GM23338 (cell line): ENCODE measurements at regions not wholly inside any gene's neighbourhood (a gene's known extent, or its start where the extent isn't known, plus 50 kb on each side); places are given as distances from the start of the nearest gene placed in this dataset.

Experiments
- ATAC-seq: fragments of 200-7000 bp; cut with Tn5 transposase; 3 replicates; pipeline ENCODE4 v1.9.1; 2020
- DNase-seq: peaks from one replicate; pipeline ENCODE4 v3.0.0-alpha.2; 2015; ENCODE audit warnings: low spot score
- H2AFZ ChIP-seq: fragments of 200-600 bp; sonication (generic); 2 replicates; pipeline ENCODE4 v1.8.0; 2016; ENCODE audit warnings: antibody characterized with exemption, mild to moderate bottlenecking, moderate library complexity
- H3F3A ChIP-seq: fragments of 200-600 bp; sonication (generic); replicated peaks from 2 replicates; pipeline ENCODE4 v1.8.0; 2017; ENCODE audit warnings: antibody characterized with exemption, mixed run types, low read depth
- H3K27ac ChIP-seq: fragments of 200-600 bp; sonication (generic); 2 replicates; pipeline ENCODE4 v1.6.1; 2016; ENCODE audit warnings: low read depth
- H3K27me3 ChIP-seq: fragments of 200-600 bp; sonication (generic); 2 replicates; pipeline ENCODE4 v1.8.0; 2016; ENCODE audit warnings: mild to moderate bottlenecking, mixed run types, moderate library complexity; ENCODE audit not compliant: insufficient read depth
- H3K36me3 ChIP-seq: fragments of 200-600 bp; sonication (generic); 2 replicates; pipeline ENCODE4 v1.8.0; 2016; ENCODE audit warnings: mild to moderate bottlenecking; ENCODE audit not compliant: insufficient read depth
- H3K4me1 ChIP-seq: fragments of 200-600 bp; sonication (generic); 2 replicates; pipeline ENCODE4 v1.8.0; 2016; ENCODE audit warnings: mild to moderate bottlenecking, moderate library complexity; ENCODE audit not compliant: insufficient read depth
- H3K4me2 ChIP-seq: fragments of 200-600 bp; sonication (generic); 2 replicates; pipeline ENCODE4 v1.7.1; 2017; ENCODE audit warnings: mixed run types
- H3K4me3 ChIP-seq: fragments of 200-600 bp; sonication (generic); 2 replicates; pipeline ENCODE4 v1.6.1; 2016; ENCODE audit warnings: mixed run types
- H3K79me2 ChIP-seq: fragments of 200-600 bp; sonication (generic); replicated peaks from 2 replicates; pipeline ENCODE4 v1.8.0; 2017; ENCODE audit warnings: mild to moderate bottlenecking; ENCODE audit not compliant: insufficient read depth
- H3K9me2 ChIP-seq: fragments of 200-600 bp; sonication (generic); 2 replicates; pipeline ENCODE4 v1.8.0; 2017; ENCODE audit not compliant: insufficient read depth
- H4K20me1 ChIP-seq: fragments of 200-600 bp; sonication (generic); replicated peaks from 2 replicates; pipeline ENCODE4 v1.8.0; 2017; ENCODE audit warnings: mild to moderate bottlenecking; ENCODE audit not compliant: insufficient read depth
- H3K27ac Mint-ChIP-seq: 2 replicates; pipeline ENCODE4 v1.8.0; 2020; ENCODE audit warnings: inconsistent platforms, mild to moderate bottlenecking, moderate library complexity, mixed read lengths
- H3K27me3 Mint-ChIP-seq: 3 replicates; pipeline ENCODE4 v1.8.0; 2022; ENCODE audit warnings: low read depth, mild to moderate bottlenecking, moderate library complexity, mixed read lengths, inconsistent platforms; ENCODE audit not compliant: insufficient read depth, poor library complexity
- H3K36me3 Mint-ChIP-seq: 3 replicates; pipeline ENCODE4 v1.8.0; 2021; ENCODE audit warnings: low read depth, mild to moderate bottlenecking, inconsistent platforms, moderate library complexity, mixed read lengths
- H3K4me1 Mint-ChIP-seq: 3 replicates; pipeline ENCODE4 v1.8.0; 2020; ENCODE audit warnings: mild to moderate bottlenecking, inconsistent platforms, mixed read lengths
- H3K4me3 Mint-ChIP-seq: 3 replicates; pipeline ENCODE4 v1.8.0; 2021; ENCODE audit warnings: moderate library complexity, mild to moderate bottlenecking, inconsistent platforms, mixed read lengths
- H3K9me3 Mint-ChIP-seq: 3 replicates; pipeline ENCODE4 v1.8.0; 2020; ENCODE audit warnings: moderate library complexity, mild to moderate bottlenecking, inconsistent platforms, mixed read lengths
- CREB1 ChIP-seq: fragments of 250-450 bp; sonication (Bioruptor Pico); IDR thresholded peaks from 2 replicates; pipeline ENCODE4 v1.5.0; 2020; ENCODE audit warnings: low read depth, mild to moderate bottlenecking, moderate library complexity
- CTCF ChIP-seq, 2 experiments: fragments of 200-600 bp in 1 of 2; sonication (generic) in 1 of 2; conservative IDR thresholded peaks; 2 replicates each; pipeline versions ENCODE4 v1.5.1 to v1.6.1; 2016 to 2017; ENCODE audit warnings: antibody characterized with exemption in 2 of 2, low read depth in 2 of 2, mild to moderate bottlenecking in 2 of 2, moderate library complexity in 1 of 2
- EZH2phosphoT487 ChIP-seq: fragments of 200-600 bp; sonication (generic); IDR thresholded peaks from one replicate; pipeline ENCODE4 v1.8.1; 2018; ENCODE audit warnings: antibody characterized with exemption; ENCODE audit not compliant: unreplicated experiment
- JUNB ChIP-seq: IDR thresholded peaks from one replicate; pipeline ENCODE4 v1.6.1; 2016; ENCODE audit warnings: antibody characterized with exemption; ENCODE audit not compliant: unreplicated experiment
- NANOG ChIP-seq: IDR thresholded peaks from 2 replicates; pipeline ENCODE4 v1.6.1; 2016; ENCODE audit warnings: antibody characterized with exemption, borderline replicate concordance
- STAT1 ChIP-seq: IDR thresholded peaks from one replicate; pipeline ENCODE4 v1.6.1; 2016; ENCODE audit warnings: antibody characterized with exemption; ENCODE audit not compliant: unreplicated experiment
- TF ChIP-seq, protein P1 (sequence below): fragments of 250-450 bp; sonication (Bioruptor Pico); IDR thresholded peaks from 2 replicates; pipeline ENCODE4 v1.5.0; 2020; ENCODE audit warnings: mild to moderate bottlenecking, moderate library complexity
- TF ChIP-seq, protein P2 (sequence below): IDR thresholded peaks from one replicate; pipeline ENCODE4 v1.6.1; 2018; ENCODE audit warnings: antibody characterized with exemption; ENCODE audit not compliant: unreplicated experiment

DNA sequence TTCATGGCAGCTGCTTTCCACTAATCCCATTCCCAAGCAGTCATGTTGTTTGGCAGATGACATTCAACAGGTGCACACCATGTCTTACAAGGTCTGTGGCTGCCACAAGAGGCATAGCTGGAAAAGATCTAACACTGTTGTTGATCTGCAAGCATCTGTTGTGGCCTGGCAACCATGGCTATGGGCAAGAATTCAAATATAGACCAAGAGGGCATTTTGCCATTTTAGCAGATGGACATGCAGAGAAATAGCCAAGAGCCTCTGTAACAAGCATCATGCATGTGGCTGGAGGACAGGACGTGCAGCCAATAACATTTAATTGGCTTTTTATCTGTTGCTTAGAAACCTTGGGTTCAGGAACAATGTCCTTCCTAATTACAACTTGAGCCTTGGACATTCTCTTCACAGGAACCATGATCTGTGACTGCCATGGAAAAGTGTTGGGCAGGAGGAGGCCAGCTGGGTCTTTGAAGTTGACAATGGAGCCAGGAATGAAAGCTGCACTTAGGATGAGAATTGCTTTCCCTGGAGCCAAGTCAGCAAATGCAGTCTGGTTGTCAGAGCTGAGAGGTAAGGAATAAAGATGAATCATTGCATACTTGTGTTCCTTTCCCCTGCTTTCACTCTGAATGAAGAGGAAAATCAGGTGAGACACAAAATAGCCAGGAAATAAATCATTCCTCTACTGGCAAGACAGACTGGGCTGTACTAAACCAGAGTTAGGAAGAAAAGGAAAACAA, 113.6 kb upstream of the ANO5 start:
- Mint-ChIP-seq H3K4me3 (no peak overlapping the region), H3K27ac (no peak overlapping the region), H3K4me1 (no peaks in the 10 kb centered on the region), H3K36me3 (no peaks in the 10 kb centered on the region; the same call in 2 of the 3 replicates), H3K9me3 (no peaks in the 10 kb centered on the region), H3K27me3 (no peaks in the 10 kb centered on the region)
- no peaks in the 10 kb centered on the region for H3F3A ChIP-seq
- H3K36me3 ChIP-seq = no peaks in the 10 kb centered on the region
- DNase-seq = no peak
- H3K9me2 ChIP-seq = no peaks in the 10 kb centered on the region
- H3K4me1 ChIP-seq = no peaks in the 10 kb centered on the region
- no peaks in the 10 kb centered on the region for H3K27me3 ChIP-seq
- no peaks in the 10 kb centered on the region for H3K79me2 ChIP-seq
- TF ChIP-seq, protein P1, sequence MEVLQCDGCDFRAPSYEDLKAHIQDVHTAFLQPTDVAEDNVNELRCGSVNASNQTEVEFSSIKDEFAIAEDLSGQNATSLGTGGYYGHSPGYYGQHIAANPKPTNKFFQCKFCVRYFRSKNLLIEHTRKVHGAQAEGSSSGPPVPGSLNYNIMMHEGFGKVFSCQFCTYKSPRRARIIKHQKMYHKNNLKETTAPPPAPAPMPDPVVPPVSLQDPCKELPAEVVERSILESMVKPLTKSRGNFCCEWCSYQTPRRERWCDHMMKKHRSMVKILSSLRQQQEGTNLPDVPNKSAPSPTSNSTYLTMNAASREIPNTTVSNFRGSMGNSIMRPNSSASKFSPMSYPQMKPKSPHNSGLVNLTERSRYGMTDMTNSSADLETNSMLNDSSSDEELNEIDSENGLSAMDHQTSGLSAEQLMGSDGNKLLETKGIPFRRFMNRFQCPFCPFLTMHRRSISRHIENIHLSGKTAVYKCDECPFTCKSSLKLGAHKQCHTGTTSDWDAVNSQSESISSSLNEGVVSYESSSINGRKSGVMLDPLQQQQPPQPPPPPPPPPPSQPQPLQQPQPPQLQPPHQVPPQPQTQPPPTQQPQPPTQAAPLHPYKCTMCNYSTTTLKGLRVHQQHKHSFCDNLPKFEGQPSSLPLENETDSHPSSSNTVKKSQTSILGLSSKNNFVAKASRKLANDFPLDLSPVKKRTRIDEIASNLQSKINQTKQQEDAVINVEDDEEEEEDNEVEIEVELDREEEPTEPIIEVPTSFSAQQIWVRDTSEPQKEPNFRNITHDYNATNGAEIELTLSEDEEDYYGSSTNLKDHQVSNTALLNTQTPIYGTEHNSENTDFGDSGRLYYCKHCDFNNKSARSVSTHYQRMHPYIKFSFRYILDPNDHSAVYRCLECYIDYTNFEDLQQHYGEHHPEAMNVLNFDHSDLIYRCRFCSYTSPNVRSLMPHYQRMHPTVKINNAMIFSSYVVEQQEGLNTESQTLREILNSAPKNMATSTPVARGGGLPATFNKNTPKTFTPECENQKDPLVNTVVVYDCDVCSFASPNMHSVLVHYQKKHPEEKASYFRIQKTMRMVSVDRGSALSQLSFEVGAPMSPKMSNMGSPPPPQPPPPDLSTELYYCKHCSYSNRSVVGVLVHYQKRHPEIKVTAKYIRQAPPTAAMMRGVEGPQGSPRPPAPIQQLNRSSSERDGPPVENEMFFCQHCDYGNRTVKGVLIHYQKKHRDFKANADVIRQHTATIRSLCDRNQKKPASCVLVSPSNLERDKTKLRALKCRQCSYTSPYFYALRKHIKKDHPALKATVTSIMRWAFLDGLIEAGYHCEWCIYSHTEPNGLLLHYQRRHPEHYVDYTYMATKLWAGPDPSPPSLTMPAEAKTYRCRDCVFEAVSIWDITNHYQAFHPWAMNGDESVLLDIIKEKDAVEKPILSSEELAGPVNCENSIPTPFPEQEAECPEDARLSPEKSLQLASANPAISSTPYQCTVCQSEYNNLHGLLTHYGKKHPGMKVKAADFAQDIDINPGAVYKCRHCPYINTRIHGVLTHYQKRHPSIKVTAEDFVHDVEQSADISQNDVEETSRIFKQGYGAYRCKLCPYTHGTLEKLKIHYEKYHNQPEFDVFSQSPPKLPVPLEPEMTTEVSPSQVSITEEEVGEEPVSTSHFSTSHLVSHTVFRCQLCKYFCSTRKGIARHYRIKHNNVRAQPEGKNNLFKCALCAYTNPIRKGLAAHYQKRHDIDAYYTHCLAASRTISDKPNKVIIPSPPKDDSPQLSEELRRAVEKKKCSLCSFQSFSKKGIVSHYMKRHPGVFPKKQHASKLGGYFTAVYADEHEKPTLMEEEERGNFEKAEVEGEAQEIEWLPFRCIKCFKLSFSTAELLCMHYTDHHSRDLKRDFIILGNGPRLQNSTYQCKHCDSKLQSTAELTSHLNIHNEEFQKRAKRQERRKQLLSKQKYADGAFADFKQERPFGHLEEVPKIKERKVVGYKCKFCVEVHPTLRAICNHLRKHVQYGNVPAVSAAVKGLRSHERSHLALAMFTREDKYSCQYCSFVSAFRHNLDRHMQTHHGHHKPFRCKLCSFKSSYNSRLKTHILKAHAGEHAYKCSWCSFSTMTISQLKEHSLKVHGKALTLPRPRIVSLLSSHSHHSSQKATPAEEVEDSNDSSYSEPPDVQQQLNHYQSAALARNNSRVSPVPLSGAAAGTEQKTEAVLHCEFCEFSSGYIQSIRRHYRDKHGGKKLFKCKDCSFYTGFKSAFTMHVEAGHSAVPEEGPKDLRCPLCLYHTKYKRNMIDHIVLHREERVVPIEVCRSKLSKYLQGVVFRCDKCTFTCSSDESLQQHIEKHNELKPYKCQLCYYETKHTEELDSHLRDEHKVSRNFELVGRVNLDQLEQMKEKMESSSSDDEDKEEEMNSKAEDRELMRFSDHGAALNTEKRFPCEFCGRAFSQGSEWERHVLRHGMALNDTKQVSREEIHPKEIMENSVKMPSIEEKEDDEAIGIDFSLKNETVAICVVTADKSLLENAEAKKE (CRISPR knock-in tag) = no peak
- TF ChIP-seq STAT1 = no peak
- TF ChIP-seq CTCF (conservative IDR thresholded peaks at IDR 0.05; ENCODE audit: low read depth in 2 of 2) = no peak
- no peak for TF ChIP-seq JUNB
- no peak for TF ChIP-seq CREB1 (CRISPR knock-in tag)
- TF ChIP-seq NANOG = no peak
- TF ChIP-seq EZH2phosphoT487 = no peak
- TF ChIP-seq, protein P2, sequence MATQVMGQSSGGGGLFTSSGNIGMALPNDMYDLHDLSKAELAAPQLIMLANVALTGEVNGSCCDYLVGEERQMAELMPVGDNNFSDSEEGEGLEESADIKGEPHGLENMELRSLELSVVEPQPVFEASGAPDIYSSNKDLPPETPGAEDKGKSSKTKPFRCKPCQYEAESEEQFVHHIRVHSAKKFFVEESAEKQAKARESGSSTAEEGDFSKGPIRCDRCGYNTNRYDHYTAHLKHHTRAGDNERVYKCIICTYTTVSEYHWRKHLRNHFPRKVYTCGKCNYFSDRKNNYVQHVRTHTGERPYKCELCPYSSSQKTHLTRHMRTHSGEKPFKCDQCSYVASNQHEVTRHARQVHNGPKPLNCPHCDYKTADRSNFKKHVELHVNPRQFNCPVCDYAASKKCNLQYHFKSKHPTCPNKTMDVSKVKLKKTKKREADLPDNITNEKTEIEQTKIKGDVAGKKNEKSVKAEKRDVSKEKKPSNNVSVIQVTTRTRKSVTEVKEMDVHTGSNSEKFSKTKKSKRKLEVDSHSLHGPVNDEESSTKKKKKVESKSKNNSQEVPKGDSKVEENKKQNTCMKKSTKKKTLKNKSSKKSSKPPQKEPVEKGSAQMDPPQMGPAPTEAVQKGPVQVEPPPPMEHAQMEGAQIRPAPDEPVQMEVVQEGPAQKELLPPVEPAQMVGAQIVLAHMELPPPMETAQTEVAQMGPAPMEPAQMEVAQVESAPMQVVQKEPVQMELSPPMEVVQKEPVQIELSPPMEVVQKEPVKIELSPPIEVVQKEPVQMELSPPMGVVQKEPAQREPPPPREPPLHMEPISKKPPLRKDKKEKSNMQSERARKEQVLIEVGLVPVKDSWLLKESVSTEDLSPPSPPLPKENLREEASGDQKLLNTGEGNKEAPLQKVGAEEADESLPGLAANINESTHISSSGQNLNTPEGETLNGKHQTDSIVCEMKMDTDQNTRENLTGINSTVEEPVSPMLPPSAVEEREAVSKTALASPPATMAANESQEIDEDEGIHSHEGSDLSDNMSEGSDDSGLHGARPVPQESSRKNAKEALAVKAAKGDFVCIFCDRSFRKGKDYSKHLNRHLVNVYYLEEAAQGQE = no peak
- no peak overlapping the region for H3K27ac ChIP-seq
- no peak for ATAC-seq
- no peak overlapping the region for H3K4me2 ChIP-seq
- no peak overlapping the region for H3K4me3 ChIP-seq
- H4K20me1 ChIP-seq = no peaks in the 10 kb centered on the region
- no peak overlapping the region for H2AFZ ChIP-seq
